ENCODE measurements at regions not wholly inside any gene's neighbourhood (a gene's known extent, or its start where the extent isn't known, plus 50 kb on each side); places are given as distances from the start of the nearest gene placed in this dataset.

DNA sequence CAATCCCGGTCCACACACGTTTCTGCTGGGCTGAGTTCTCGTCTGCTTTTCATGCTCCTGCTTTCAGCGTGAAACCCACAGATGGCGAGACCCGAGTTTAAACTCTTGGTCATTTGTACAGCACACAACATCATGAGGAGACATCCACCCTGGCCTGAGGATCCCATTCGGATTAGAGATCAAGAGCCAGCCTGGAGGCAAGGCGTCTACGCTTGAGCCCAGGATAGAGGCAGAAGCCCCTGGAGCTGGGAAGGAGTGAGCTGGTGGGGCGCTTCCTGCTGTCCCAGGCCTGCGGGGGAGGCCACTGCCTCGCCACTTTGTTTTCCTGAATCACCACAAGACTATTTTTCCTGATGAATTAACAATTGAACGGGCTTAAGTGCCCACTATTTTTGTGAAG, 281.9 kb upstream of the IRX4 start:
- no peak for DNase-seq (ENCODE audit: extremely low read depth, low read depth)
- no peak for TF ChIP-seq CTCF (IDR thresholded peaks at IDR 0.05; ENCODE audit: low read depth, low read length)

GRCh38 chr5:2163940-2164490, 281.3 kb upstream of the IRX4 start:
- TF ChIP-seq CTCF (IDR thresholded peaks at IDR 0.05; ENCODE audit: low read depth, low read length): no peak
- no peak for DNase-seq (ENCODE audit: extremely low read depth, low read depth)

DNA sequence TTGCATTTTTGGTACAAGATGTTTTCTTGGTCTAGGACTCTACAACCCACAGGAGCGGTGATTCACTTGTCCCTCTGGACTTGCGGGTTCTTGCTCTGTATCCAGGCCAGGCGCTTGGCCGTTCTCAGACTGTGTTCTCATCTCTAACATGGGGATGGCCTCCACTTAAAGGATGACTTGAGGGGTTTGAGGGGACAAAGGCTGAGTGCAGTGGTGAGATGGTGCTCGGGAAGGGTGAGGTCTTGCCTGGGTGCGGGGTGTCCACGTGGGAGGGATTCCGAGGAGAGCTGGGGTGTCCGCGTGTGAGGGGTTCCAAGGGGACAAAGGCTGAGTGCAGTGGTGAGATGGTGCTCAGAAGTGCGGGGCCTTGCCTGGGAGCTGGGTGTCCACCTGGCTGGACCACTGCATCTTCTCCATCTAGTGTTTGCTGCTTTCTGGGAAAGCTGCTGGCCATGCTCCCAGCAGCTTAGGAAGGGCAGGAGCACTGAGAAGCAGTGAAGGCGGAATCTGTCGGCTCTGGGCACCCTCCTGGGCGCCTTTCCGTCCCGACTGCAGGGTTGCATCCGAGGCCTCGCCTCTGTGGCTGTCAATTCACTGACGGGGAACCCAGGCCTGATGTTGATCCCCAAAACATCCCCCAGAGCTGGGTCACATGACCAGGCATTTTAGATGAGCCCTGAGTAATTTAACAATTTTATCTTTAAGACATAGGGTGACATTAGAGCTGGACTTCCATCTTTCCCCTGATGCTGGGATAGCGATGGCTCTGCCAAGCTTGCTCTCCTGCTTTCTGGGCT, 280.5 kb upstream of the IRX4 start:
- TF ChIP-seq CTCF (IDR thresholded peaks at IDR 0.05; ENCODE audit: low read depth, low read length): no peak

DNA sequence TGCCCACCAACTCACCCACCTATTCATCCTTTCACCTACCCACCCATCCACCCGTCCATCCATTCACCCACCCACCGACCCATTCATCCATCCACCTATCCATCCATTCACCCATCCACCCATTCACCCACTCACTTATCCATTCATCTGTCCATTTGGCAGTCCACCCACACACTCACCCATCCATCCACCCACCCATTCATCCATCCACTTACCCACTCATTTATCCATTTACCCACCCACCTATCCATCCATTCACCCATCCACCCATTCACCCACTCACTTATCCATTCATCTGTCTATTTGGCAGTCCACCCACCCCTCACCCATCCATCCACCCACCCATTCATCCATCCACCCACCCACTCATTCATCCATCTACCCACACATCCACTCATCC, 278.1 kb upstream of the IRX4 start:
- TF ChIP-seq CTCF (IDR thresholded peaks at IDR 0.05; ENCODE audit: low read depth, low read length): no peak

More for the DNA sequence above, 280.5 kb upstream of the IRX4 start:
- DNase-seq (ENCODE audit: extremely low read depth, low read depth): no peak

DNA sequence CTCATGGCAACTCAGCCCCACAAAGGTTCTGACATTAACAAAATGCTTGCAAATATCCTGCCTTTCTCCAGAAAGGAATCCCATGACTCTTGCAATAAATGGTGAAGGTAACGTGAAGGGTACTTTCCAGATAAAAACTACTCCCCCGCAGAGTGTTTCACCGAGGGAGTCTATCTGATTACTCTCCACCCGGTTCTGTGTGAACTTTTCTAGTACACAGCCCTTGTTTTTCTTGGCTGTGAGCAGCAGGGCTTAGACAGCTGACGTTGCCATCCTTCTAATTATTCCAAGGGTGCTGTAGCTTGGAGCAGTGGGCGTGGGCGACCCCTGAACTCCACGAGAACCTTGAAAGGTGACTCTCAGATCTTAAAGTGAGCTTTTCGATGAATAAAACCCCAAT, 276.0 kb upstream of the IRX4 start:
- TF ChIP-seq CTCF (IDR thresholded peaks at IDR 0.05; ENCODE audit: low read depth, low read length): no peak
- no peak for DNase-seq (ENCODE audit: extremely low read depth, low read depth)

More for the DNA sequence above, 278.1 kb upstream of the IRX4 start:
- DNase-seq (ENCODE audit: extremely low read depth, low read depth): no peak

DNA sequence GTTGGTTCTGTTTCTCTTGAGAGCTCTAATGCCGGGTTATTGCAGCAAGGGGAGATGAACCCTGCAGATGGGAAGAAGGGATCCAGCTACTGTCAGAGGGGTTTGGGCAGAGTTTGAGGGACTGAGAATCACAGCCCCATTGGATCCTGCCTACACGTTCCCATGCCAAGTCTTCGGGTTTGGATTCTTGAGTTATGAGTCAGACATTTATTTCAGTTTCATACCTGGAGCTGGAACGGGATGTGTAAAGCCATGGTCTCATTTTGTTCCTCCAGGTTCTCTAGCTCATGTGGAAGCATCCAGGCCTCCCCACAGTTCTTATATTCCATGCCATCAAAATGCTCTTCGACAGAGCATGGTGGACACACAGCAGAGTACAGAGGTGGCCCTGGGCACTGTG, 275.4 kb upstream of the IRX4 start:
- TF ChIP-seq CTCF (IDR thresholded peaks at IDR 0.05; ENCODE audit: low read depth, low read length): no peak
- DNase-seq (ENCODE audit: extremely low read depth, low read depth): no peak

DNA sequence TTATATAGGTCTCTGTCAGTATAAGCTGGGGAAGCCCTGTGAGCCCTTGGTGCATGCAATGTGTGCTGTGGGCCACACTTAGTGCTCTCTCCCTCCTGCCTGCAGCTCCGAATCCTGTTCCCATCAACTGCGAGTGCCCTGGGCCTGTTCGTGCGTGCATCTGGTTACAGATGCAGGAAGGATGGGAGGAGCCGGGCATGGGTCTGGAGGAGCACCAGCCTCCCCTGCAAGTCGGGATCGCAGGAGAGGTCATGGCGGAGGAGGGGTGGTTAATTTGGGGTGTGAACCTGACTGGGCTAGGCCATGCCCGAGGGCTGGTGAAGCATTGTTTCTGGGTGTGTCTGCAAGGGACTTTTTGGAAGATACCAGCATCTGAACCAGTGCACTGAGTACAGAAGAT, 274.6 kb upstream of the IRX4 start:
- TF ChIP-seq CTCF (IDR thresholded peaks at IDR 0.05; ENCODE audit: low read depth, low read length): no peak
- no peak for DNase-seq (ENCODE audit: extremely low read depth, low read depth)

Data from AG09319 (cell line).